8988T (cell line): ENCODE measurements at regions not wholly inside any gene's neighbourhood (a gene's known extent, or its start where the extent isn't known, plus 50 kb on each side); places are given as distances from the start of the nearest gene placed in this dataset.

ENCODE experiments used
- DNase-seq: peaks from one replicate; pipeline ENCODE4 v3.0.0; 2011

DNA sequence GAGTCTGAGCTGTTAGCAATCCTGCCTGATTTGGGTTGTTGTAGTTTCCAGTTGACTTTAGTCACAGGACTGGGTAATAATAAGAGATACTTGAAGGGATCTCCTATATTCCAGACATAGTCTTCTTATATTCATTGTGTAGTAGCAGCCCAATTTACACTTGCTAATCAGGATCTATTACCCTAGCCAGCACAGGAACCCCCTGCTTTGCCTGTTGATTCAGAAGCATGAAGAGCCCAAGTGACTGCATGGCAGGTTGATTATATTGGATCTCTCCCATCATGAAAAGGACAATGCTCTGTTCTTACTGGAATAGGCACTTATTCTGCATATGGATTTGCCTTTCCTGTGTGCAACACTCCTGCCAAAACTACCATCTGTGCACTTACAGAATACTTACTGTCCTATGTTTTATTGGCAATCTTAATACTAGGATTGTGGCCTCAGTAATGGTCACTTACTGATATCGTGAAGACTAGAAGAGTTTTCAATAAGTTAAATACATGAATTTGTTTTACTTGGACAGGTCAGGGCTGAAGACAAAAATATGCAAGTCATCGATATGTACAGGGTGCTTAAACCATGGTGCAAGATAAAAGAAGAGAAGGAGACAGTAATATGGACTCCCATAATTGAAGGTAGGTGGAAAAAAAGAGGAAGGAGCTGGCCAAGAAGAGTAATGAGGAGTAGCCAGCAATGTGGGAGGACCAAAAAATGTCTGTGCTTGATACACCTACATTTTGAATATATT lies 304.1 kb downstream of the MCTP2 start:
- DNase-seq: no peak

- DNase-seq: no peak
These were observed 305.2 kb downstream of the MCTP2 start for GRCh38 chr15:94536549-94536948.

GRCh38 chr15:94538280-94538679 lies 306.9 kb downstream of the MCTP2 start:
- no peak for DNase-seq

DNA sequence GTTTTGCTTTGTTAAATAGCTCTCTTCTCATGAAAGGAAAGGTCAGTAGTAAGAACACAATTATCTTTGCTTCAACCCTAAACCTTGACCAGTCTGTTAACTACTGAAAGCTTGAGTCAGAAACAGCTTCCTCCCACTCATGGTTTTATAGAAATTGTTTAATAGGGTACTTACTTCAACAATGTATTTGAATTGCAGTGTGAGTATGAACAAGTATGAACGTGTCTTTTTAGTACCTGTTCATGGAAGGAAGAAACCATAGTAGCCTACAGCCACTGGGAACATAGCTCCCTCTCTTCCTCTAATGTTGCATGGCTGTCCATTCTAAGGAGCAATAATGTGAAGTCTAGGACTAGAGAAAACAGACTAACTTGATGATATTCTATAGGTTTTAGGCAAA lies 311.0 kb downstream of the MCTP2 start:
- DNase-seq: no peak

DNA sequence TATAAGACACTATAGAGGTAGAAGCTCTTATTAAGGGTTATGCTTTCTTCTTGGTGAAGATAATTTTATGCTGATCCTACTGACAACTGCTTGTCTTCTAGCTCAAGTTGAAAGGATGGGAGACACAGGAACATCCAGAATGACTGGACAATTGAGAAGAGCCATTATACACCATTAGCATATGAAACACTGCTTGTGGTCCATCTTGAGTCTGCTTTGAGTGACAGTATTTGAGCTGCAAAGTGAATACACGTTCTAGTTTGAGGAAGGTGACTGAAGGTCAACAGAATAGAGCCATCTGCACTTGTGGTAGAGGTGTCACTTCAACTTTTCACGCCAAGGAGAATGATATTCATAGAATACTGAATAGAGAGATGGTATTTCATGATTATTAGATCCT lies 315.4 kb downstream of the MCTP2 start:
- DNase-seq: no peak

DNA sequence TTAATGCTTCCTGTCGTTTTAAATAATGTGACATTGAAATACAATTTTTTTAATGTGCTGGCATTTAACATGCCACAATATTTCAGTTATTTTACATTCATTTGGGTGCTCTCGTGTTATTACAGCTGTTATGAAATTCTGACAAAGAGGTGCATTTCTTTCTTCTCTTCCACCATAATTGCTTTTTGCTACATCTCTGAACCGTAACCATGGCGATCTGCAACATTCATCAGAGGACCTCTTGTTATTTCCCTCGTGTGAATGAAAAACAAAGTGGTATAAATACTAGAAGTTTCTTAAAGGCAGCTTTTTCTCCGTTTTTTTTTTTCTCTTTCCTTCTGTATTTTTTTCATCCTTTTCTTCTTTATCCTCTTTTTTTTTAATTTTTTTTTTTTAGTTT lies 316.4 kb downstream of the MCTP2 start:
- DNase-seq: no peak

GRCh38 chr15:94555841-94556519 lies 324.6 kb downstream of the MCTP2 start:
- DNase-seq: no peak

GRCh38 chr15:94561036-94561689 lies 329.8 kb downstream of the MCTP2 start:
- DNase-seq: no peak

- DNase-seq: no peak
These were observed 332.1 kb downstream of the MCTP2 start for GRCh38 chr15:94563456-94563855.

DNA sequence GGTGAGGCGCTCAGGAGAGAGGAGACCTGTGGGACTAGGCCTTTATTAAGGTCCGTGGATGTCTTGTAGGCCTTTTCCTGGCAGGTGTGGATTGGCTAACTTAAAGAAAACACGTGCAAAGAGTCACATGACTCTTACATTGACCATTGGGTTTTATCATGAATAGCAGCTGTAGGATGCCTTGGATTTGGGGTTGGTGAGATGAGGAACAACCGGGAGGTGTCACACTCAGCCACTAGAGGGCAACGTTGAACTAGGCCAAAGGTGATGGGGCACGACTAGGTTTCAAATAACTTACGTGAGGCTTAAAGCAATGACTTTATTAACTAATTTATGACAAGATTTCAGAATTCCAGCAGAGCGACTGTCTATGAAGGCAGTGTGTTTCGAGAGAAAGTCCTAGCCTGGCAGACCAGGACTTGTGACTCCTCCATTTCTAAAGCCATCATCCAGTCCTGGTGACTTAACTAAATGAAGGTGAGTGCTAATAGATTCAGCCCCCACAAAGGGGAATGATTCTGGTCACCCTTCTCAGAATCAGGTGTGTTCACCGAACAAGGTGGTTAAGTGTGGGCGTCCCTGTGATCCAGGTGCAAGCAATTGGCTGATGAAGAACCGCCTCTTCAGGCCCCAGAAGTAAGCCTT lies 345.6 kb downstream of the MCTP2 start:
- DNase-seq: peak; percentile 11

GRCh38 chr15:94579286-94579685 lies 347.9 kb downstream of the MCTP2 start:
- no peak for DNase-seq

DNA sequence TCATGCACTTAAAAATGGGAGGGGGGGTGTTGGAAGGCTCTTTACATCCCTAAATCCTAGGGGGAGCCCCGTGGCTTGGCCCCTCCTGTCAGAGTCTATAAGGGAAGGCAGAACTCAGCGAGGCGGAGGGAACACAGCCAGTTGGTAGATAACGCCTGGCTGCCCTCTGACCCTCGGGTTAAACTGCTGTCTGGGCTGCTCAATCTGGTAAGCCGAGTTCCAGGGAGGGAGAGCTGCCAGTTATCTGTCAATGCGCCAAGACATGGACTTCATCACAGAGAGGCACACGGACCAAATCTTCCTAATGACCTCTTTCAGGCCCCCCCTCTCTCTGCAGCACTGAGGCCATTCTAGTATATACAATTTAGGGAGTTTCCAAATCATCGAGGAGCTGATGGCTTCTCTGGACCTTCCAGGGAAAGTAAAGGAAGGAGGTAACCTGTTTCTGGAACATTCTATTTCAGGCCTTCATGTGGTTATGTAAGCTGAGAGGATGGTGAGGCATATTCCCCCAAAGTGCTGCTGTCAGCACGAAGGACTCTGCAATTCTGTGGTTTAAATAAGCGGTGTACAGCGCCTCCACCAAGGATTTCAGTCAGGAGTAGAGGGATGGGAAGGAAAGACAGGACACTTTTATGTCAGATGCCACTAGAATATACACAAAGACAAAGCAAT lies 349.0 kb downstream of the MCTP2 start:
- no peak for DNase-seq

GRCh38 chr15:94582368-94582767 lies 351.0 kb downstream of the MCTP2 start:
- DNase-seq: no peak

DNA sequence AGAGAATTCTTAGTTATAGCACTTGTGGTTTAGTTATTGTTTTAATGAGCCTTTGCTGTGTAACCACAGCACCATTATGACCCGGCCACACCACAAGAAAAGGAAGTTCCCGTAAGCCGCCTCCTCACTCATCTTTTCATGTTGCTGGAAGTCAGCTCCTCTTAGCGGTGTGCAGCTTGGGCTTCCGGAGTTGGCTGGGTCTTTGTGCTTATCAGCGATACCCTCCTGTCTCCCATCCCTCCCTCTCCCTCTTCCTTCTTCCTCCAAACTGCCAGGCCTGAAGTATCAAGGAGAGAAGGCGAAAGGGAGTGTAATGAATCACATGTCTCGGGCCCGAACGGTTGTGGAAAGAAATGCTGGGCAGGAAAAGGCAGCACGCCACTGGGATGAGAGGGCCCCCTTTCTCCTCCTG lies 353.5 kb downstream of the MCTP2 start:
- DNase-seq: no peak

- no peak for DNase-seq
These were observed 354.7 kb downstream of the MCTP2 start for GRCh38 chr15:94586099-94586498.

GRCh38 chr15:94587113-94587512 lies 355.8 kb downstream of the MCTP2 start:
- no peak for DNase-seq

DNA sequence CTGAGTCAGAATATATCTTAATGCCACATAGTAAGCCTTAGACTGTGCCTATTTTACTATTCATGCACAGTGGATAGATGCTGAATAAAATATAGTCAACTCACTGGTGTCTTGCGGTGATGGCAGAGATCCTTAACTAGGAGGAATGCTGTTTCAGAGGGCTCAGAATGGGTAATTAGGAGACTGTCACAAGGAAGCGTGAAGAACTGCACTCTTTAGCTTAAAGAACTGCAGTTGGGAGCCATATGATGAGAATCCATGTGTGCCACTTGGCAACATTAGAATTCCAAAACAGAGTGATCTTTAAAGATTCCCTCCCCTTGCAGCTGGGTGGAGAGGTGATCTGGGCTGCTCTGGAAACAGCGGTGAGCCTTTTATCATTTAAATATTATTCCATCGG lies 357.6 kb downstream of the MCTP2 start:
- no peak for DNase-seq

- no peak for DNase-seq
These were observed 361.1 kb downstream of the MCTP2 start for GRCh38 chr15:94592495-94592894.

GRCh38 chr15:94596707-94597106 lies 365.3 kb downstream of the MCTP2 start:
- DNase-seq: no peak

DNA sequence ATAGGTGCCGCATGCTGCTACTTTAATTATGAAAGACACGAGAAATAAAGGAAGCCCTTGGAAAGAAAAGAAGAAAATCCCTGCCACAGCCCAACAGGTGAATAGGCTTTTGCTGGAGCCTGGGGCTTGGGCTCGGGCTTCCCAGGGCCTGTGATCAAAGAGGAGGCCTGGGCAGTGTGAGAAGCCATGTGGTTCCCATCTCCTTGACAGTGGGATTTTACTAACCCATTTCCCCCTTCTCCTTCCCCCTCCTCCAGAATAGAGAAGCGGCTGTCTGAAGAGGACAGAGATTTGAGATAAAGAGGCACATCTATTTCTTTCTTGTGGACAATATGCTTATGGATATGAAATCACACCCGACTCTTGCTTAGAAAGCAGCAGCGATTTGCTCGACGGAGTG lies 369.1 kb downstream of the MCTP2 start:
- no peak for DNase-seq

- no peak for DNase-seq
These were observed 371.6 kb downstream of the MCTP2 start for GRCh38 chr15:94602754-94603470.

DNA sequence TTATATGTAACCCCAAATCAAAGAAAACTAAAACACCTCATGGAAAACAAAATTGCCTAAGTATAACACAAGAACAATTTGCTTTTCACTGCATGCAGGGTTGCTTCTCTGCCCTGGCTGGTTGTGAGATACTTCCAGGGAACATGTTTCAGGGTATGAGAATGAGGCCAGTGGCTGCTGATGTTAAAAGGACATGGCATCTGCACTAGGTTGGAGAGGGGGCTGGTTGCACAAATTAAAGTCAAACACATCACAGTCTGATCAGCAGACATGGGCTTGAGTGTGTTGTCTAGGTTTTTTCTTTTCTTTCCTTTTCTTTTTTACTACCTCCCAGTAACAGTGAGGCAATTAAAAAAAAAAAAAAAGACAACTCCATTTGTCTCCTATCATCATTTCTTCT lies 374.9 kb downstream of the MCTP2 start:
- DNase-seq: no peak
